ENCODE measurements at regions not wholly inside any gene's neighbourhood (a gene's known extent, or its start where the extent isn't known, plus 50 kb on each side); places are given as distances from the start of the nearest gene placed in this dataset.

DNA sequence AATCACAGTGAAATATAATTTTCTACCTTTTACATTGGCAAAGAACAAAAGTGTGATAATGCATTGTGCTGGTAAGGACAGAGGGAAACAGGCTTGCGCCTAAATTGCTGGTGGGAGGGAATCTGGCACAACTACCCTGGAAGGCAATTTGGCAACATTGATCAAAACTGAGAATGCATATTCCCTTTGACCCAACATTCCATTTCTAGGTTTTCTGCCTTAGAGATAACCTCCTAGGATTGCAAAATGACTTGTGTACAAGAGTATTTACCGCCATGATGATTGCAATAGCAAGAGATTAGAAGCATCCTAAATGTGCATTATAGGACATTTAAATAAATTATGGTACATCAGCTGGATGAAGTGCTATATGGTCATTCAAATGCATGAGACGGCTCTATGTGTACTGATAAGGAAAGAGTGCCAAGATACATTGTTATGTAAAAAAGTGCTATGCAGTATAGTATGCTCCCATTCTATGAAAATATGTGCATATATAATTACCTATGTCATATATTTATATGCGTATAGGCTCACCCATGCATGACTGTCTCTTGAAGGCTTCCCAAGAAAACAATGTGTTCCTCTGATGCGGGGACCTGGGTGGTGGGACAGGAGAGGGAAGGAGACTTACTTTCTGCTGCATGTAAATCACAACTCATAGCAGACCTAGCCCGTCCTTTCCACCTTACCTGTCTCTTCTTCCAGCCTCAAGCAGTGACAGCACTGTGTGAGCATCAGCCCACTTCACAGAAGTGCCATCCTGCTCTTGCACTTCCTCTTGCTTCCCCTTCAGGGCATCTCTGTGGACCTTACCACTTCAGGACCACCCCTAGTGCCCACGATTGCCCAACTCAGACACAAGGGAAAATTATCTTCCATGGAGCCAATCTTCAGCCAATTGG is 249.9 kb upstream of the TLE3 start:
- no peak for DNase-seq (ENCODE audit: low spot score)

DNA sequence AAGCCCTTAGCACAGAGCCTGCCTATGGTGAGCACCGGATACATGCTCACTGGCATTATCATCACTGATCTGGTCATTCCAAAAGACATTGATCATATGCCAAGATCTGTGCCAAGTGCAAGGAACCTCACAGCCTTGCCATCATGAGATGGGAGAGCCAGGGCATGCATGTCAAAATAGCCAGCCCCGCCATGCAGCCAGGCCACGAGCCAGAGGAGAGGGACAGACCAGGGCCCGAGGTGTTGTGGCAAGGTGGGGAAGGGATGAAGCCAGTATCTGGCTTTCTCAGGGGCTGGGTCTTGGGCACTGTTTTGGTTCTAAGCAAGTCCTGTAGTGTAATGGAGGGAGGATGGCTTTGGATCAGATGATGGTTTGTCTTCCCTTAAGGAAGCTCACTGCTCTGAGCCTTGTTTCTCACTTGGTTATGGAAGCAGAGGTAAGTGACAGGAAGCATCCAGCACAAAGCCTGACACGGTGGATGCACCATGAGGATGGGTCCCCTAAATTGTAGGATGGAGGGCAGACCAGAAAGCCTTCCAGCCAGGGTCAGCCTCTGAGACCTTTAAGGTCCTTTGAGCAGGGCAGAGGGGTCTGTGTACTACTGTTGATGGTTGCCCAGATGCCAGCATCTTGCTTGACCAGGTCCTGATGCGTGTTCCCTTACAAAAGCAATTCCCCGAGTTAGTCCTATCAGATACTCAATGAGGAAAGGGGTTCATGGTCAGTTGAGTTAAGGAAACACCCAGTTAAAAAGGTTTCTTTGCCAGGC is 247.7 kb upstream of the TLE3 start:
- no peak for DNase-seq (ENCODE audit: low spot score)

DNA sequence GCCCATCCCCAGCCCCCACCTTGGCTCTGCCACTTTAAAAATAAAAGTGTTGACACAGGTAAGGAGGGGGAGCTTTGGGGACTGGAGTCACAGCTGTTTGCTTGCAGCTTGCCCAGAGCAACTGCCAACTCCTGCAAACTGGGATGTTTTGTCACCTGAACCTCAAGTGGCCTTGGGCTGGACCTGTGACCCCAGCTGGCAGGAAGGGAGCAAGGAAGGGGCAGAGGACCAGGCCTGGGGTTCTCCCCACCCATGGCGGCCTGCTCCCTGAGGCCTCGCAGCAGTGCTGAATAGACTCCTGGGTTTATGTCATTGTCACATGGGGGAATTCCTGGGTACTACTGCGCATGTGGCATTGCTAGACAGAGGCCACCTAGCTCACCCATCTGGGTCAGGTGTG is 246.9 kb upstream of the TLE3 start:
- DNase-seq (ENCODE audit: low spot score), result no peak

DNA sequence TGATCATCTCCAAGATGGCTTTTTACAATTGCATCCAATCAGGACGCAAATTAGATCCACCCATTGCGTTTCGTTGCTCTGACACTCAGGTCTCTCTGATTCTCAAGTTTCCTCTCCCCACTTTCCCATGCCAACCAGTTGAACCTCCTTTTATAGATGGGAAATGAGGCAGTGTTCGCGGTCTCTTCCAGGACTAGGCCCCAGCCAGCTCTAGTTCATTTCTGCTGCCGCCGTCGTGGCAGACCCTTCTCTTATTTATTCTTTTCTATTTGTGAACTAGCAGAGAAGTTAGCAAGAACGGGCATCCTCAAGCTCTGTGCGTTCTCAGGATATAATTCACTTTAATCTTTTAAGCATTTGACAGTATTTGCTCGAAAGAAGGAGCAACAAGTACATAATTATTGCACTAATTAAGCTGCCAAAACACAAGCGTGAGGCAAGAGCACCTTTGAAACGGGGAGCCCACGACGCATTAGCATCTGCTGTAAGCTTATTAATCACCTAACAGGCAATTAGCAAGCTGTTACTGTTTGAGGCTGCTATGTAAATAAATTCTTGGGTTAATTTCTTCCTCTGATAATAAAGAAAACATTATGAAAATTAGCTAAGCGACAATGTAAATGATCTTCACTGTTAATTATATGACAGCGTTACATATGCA is 246.4 kb upstream of the TLE3 start:
- no peak for DNase-seq (ENCODE audit: low spot score)

DNA sequence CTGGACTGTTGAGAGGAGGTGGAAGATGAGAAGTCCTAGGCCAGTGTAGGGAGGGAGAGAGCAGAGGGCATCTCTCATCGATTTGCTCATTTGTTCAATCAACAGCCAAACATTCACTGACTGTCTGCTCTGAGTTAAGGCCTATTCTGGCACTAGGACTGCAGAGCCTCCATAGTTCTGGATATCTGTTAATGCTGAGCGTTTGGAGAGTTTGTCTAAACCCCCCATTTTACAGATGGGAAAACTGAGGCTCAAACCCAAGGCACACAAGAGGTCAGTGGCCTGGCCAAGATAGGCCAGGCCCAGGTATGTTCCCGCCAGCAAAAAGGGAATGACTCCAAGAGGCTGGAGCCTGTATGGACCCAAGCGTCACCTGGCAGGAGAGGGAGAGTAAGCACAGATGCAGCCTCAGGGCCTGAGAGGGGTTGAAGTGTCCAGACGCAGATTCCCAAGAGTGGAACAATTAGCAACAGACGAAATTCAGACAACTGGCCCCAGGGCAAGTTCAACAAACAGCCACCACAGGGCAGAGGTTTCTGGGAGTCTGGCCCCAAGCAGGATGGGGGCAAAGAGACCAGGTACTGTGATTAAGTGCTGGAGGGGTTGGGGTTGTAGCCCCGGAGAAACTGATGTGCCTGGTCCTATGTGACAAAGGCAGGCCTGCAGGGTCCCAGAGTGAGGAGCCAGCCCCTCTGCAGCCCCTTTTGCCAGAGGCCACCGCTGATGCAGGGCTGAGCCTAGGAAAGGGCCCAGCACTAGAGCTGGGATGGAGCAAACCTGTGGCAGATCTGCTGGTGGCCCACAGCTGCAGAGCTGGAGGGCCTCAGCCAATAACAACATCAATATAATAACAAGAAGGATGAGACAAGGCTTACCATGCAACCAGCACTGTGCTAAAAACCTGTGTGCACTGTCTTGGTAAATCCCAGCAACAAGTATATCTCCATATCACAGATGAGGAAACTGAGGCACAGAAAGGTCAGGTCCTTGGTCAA is 245.1 kb upstream of the TLE3 start:
- DNase-seq (ENCODE audit: low spot score), result no peak

DNA sequence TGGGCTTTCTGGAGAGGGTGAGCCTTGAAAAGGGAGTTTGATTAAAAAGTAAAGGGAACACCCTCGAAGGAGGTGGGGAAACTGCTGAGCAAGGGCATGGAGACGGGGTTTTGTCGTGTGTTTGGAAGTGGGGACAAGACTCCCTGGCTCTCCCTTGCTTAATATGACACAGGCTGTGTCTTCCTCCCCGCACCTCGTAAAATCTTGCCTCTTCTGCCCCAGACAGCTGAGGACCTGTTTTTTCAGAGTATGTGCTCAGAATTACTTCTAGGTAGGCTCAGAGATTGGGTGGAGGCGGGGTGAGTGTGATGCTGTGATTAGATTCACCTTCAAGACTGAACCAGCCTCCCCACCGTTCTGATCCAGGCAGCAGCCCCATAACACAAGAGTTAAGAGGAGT is 244.4 kb upstream of the TLE3 start:
- no peak for DNase-seq (ENCODE audit: low spot score)

DNA sequence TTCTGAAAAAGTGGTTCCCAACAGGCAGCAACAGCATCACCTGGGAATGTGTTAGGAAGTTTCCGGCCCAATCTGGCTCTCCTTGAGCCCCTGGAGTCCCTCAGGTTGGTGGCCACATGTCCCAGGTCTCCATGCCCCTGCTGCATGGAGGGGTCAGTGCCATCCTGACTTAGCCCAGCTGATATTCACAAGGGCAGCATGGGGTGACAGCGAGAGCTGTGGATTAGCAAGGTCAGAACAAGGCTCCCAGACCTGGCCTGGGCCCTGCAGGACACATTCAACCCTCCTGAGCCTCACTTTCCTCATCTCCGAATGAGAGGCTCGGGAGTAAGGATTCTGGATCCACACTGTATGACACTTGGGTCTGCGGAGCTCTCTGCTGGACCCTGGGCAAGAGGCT is 243.8 kb upstream of the TLE3 start:
- DNase-seq (ENCODE audit: low spot score), result no peak

DNA sequence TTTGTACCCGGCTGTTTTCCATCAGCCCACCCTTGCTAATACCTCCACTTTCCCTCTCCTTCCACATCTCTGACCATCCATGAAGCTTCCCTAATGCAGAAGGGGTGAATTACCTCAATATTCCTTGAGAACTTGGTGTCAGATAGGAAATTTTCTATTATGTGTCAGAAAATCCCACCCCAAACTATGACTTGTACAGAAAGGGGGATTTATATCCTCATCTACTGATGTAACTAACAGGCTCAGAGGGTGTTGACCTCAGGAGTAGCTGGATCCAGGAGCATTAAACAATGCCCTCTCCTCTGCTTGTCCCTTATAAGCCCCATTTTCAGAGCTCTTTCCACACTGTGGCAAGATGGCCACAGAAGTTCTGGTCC is 242.8 kb upstream of the TLE3 start:
- DNase-seq (ENCODE audit: low spot score), result no peak

DNA sequence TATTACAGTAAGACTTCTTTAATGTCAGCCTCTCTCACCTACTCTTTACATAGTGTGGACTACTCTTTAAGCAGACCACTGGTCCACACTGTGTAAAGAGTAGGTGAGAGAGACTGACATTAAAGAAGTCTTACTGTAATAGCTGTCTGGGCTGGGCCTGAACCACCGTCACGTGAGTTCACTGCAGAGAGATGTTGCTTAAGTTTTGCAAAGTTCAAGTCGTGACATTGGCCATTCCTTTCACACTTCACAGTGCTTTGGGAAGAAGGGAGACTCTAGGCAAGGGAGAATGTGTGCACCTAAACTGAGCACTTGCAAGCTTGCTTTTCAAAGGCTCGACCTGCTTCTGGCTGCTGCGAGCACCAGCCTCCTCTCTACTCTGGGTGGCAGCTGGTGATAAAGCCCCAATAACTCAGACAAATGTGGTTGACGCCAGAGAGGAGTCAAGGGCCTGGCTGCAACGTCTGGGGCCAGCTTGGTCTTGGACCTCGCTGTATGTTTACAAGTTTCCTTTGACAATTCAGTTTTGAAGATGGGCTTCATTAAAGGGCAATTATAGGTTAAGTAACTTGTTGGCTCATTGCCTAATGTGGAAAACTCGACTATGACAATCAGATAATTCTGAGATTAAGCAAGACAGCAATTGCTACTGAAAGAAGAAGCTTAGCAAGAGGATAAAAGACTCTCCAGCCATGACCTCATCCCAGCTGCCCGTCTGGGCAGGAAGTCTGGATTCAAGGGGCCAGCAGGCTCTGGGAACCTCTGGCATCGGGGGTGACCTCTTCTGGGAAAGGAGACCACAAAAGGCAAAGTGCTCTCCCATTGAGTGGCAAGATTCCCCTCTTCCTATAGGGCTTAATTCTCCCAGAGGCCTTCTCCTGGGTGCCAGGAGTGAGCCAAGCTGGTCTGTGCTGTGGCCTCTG is 242.1 kb upstream of the TLE3 start:
- DNase-seq (ENCODE audit: low spot score), result no peak

DNA sequence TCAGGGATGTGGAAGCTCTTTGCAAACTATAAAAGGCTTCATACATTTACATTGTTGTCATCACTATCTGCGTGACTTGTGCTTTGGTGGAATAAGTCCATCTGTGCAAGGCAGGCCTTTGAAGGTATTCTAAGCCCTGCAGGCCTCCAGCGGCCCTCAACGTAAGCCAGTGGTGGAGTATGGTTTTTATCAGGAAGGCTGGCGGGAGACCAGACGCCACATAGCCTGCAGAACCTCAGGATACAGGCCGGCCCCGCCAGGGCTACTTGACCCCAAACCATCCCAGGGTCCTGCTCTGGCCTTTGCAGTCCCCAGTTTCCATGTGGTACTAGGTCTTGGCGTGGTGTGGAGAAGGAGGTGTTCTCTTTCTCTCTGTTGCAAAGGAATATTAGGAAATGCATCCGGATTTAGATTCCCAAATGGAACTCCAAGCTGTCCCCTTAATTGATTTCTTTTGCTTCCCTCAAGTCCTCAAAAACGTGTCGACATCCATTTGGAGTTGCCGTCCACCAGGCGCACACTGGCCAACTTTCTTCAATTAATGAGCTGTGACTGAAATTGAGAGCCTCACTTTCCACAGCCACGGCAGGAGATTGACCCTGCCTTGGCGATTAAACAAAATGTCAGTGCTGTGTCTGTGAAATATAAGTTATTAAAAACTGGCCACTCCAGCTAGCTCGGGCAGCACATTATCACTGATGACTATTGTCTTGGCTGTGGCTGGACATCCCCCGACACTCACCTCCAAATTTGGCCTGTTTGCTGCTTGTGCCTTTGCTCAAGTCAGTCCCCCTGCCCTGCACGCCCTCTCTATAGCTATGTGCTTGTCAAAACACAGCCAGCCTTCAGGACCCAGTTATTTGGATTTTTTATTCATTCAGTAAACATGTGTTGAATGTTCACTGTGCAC is 239.8 kb upstream of the TLE3 start:
- no peak for DNase-seq (ENCODE audit: low spot score)

DNA sequence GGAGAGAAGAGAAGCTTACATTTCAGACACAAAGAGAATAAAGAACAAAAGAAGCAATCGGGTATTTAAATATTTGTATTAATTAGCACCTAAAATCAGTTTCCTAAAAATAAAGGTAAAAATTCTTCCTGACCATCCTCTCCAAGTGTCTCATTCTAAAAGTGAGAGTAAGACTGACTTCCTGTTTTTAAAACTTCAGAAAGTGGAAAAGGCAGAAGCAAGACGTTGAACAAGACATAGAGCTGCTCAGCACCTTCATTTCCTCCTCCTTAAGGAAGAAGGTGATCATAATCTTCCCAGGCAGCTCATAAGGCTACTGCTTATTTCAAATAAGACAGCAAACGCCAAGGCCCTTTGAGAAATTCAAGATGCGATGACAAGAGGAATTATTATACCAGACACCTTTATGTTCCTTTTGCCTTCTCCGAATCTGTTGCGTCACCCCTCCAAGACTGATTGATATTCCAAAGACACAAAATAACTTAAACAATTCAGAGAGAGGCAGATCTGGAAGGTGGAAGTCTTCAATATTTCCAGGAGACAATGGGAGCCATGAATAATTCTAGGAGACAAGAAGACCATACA is 238.8 kb upstream of the TLE3 start:
- DNase-seq (ENCODE audit: low spot score), result no peak

DNA sequence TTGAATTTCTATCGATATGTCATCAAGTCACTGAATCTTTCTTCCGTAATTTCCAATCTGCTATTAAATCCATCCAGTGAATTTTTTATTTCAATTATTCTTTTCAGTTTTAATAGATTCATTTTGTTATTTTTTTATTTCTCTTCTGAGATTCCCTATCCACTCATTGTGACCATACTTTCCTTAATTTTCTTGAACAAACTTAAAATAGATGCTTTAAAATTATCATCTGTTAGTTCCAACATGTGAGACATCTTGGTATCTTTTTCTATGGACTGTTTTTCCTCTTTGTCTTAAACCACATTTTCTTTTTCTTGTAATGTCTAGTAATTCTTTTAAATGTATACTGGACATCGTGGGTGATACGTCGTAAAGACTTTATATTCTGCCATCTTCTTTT is 236.6 kb upstream of the TLE3 start:
- DNase-seq (ENCODE audit: low spot score), result no peak

DNA sequence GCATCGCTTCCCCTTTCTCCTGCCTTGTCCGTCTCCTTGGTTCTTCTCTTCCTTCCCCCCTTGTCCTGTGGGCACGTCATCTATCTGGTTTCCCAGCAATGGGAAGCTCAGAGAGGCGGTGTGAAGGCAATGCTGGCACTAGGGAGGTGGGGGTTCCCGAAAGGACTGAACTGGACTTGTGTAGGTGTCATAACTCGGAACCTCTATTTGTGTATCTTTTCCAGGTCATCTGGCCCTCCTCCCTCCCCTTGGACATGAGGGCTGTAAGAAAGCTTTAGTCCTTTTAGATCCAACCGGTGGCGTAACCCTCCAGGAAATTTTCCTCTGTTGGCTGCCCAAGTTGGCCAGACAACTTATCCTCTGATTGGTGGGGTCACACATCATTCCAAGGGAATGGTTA is 231.5 kb upstream of the TLE3 start:
- DNase-seq (ENCODE audit: low spot score), result no peak

DNA sequence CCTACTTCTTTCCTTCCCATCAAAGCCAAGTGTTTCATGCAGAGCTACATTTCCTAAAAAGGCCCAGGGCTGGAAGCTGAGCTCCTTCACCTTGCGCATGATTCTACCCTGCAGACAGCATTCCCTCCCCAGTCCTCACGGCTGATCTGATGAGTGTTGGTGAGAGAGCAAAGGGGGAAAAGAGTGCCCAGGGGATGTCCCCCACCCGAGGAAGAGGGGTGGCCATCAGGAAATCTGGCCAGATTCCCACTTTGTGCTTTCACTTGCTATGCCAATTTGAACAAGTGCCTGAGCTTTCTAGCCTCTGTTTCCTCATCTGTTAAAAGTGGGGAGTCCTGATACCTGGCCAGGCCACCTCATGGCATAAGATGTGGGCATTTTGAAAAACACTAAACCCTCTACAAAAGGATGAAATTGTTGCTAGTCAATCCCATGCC is 231.0 kb upstream of the TLE3 start:
- DNase-seq (ENCODE audit: low spot score), result no peak

DNA sequence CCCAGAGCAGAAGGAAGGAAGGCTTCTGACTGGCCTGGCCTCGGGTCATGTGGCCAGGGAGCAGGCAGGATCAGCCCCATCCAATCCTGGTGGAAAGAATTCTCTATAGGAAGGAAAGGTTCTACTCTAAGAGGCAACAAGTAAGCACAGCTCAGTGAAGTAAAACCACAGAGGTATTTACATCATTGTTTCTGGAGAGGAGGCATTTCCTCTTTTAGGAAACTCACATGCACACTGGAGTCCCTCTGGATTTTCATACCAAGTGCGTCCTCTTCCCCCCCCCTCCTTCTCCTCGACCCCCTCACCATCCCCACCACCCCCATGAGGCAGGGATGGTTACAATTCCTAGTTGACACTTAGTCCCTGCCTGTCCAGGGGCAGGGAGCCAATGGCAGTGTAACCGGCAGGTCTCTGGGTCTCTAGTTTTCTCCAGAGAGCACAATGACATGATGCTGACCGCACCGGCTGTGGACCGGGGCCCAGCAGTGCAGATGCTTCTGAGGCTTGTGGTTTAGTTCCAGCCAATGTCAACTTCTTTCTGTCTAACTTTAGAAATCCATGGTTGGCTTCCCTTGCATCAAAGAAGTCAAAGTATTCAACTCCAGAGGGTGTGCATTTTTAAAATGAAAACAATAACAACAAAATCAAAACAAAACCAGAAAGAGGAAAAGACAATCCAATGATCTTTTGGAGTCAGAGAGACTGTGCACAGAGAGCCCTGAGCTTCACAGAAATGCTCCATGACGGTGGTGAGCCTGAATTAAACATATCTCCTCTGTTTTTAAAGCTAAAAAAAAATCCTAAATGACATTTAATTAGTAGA is 230.3 kb upstream of the TLE3 start:
- DNase-seq (ENCODE audit: low spot score), result peak; percentile 40

DNA sequence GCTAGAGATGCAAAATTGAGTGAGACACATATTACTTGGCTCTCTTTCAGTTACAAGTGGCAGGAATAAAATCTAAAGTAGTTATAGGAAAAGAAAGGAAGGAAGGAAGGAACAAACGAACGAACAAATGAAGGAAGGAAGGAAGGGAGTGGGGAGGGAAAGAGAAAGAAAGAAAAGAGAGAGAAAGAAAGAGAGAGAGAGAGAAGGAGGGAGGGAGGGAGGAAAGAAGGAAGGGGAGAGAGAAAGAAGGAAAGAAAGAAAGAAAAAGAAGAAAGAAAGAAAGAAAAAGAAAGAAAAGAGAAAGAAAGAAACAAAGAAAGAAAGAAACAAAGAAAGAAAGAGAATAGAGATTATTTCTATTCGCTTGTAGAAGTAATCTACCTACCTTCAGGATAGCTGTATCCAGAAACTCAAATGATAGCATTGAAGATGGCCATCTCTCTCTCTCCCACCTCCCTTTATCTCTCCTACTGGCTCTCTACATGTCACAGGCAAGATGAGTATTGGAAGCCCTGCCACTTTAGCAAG is 229.7 kb upstream of the TLE3 start:
- no peak for DNase-seq (ENCODE audit: low spot score)

DNA sequence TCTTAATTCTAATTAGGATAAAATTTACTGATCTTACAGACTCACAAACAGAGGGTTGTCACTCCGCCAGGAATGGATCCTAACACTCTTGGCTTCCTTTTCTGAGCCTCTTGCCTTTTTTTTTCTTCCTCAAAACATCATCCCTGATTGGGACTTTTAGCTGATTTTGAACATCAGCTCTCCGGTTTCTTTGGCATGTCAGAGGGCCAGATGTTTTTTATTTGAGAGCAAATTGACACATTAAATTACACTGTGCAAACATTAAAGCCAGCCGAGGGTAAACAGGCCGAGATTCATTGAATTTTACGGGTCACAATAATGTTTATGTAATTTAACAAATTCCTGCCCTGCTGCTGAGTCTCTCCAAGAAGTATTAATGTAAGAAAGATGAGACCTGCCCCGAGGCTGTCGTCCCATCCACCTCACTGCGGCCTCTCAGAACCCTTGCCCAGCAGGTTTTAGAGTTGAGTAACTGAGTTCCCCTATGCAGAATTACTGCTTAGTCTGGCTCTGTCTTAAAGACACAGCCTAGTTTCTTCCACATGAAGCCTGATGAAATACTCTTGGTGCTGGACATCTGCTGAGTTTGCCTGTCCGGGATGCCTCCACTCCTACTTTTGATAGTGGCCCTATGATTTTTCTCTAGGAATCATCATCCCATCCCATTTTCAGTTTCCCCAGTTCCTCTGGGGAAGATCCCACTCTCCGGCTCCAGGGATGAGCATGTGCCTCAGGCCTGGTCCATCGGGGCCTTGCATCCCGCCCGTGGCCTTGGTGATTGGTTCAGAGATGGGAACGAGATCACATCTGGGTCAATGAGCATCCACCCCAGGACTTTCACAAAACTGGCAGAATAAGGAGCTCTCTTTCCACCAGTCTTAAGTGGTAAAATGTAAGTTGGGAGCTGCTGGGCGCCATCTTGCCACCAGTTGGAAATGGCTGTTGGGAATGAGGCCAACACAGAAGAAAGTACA is 226.6 kb upstream of the TLE3 start:
- no peak for DNase-seq (ENCODE audit: low spot score)

All from NAMALWA (cell line).